Coronary artery (tissue), 2 donors: ENCODE measurements at regions not wholly inside any gene's neighbourhood (a gene's known extent, or its start where the extent isn't known, plus 50 kb on each side); places are given as distances from the start of the nearest gene placed in this dataset.

ENCODE experiments used
- DNase-seq: peaks from one replicate; pipeline ENCODE4 v3.0.0-alpha.2; 2017; ENCODE audit warnings: low spot score
- H3K27ac ChIP-seq, 2 donors: fragments of 200-600 bp; sonication (generic); one replicate each; pipeline ENCODE4 v1.5.1; 2016 to 2019
- H3K4me3 ChIP-seq: fragments of 200-600 bp; sonication (generic); 2 replicates; pipeline ENCODE4 v1.5.1; 2016; ENCODE audit warnings: mild to moderate bottlenecking, moderate library complexity
- TF ChIP-seq, protein P1 (sequence below): fragments of 200-600 bp; sonication (generic); IDR thresholded peaks from one replicate; pipeline ENCODE4 v1.5.1; 2019; ENCODE audit warnings: antibody characterized with exemption

DNA sequence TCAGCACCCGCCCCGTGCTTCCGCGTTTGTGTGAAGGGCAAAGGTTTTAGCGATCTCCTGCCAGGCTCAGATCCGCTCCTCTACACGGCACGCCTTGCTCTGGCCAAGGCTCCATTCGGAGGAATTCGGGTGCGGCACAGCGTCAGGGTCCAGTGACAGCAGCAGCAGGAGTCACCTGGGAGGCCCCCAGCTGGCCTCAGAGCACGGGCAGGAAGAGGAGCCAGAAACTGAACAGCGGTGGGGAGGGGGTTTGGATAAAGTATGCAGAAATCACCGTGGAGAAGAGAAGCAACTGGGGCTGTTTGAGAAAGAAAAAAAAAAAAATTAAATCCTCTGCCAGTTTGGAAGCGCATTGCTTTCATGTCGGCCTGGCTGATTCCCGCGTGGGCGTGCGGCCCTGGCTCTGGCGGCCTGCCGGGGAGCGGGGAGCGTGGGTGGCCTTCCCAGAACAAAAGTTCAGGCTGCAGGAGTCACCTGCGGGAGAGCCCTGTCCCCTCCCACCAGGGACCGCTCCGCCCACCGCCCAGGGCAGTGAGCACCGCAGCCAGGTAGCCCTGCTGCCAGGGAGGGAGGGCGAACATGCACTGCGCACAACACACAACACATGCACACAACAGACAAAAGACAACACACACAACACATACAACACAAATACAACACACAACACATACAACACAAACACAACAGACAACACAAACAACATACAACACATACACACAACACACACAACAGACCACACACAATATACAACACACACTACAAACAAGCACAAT is 107.6 kb downstream of the ETS2 start:
- Histone ChIP-seq H3K27ac (peak overlapping the region; percentile 48 to 82), H3K4me3 (peak overlapping the region; percentile 54)
- TF ChIP-seq, protein P1, sequence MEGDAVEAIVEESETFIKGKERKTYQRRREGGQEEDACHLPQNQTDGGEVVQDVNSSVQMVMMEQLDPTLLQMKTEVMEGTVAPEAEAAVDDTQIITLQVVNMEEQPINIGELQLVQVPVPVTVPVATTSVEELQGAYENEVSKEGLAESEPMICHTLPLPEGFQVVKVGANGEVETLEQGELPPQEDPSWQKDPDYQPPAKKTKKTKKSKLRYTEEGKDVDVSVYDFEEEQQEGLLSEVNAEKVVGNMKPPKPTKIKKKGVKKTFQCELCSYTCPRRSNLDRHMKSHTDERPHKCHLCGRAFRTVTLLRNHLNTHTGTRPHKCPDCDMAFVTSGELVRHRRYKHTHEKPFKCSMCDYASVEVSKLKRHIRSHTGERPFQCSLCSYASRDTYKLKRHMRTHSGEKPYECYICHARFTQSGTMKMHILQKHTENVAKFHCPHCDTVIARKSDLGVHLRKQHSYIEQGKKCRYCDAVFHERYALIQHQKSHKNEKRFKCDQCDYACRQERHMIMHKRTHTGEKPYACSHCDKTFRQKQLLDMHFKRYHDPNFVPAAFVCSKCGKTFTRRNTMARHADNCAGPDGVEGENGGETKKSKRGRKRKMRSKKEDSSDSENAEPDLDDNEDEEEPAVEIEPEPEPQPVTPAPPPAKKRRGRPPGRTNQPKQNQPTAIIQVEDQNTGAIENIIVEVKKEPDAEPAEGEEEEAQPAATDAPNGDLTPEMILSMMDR: no peak
- peak; percentile 89 for DNase-seq

DNA sequence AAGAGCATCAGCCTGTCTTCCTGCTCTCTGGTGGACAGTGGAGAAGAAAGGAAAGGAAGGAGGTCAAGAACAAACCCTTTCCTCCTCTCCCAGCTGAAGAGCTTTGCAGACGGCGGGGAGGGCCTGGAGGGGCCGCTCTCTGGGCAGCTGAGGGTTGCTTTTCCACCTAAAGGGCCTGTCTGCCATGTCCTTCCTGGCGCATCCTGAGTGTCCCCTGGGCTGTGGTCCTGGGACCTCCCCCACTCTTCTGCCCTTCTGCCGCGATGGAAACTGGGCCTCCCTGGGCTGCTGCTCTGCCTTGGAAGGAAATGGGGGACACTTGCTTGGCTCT is 107.0 kb downstream of the ETS2 start:
- no peak for DNase-seq
- peak overlapping the region; percentile 54 for H3K4me3 ChIP-seq

DNA sequence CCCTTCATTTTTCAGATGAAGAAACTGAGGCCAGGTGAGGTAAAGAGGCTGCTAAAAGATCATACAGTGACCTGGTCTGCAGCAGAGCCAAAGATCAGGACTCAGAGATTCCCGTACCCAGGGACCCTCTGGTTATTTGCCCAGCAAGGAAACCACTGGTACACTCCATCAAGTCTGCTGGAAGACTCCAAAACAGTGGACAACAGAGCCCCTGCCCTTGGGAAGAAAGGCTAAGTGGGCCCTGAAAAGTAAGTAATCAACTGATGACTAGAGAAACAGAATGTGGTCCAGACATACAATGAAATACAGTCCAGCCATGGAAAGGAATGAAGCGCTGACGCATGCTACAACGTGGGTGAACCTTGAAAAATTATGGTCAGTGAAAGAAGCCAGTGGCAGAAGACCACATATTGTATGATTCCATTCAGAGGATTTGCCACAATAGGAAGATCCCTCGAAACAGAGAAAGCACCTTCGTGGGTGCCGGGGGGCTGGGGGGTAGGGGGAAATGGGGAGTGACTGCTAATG is 106.4 kb downstream of the ETS2 start:
- no peak overlapping the region for H3K4me3 ChIP-seq
- no peak for DNase-seq
- TF ChIP-seq, protein P1: no peak
- peak overlapping the region; percentile 48 to 82 for H3K27ac ChIP-seq

More for the DNA sequence above, 107.0 kb downstream of the ETS2 start:
- peak overlapping the region; percentile 48 to 82 for H3K27ac ChIP-seq
- TF ChIP-seq, protein P1: no peak

DNA sequence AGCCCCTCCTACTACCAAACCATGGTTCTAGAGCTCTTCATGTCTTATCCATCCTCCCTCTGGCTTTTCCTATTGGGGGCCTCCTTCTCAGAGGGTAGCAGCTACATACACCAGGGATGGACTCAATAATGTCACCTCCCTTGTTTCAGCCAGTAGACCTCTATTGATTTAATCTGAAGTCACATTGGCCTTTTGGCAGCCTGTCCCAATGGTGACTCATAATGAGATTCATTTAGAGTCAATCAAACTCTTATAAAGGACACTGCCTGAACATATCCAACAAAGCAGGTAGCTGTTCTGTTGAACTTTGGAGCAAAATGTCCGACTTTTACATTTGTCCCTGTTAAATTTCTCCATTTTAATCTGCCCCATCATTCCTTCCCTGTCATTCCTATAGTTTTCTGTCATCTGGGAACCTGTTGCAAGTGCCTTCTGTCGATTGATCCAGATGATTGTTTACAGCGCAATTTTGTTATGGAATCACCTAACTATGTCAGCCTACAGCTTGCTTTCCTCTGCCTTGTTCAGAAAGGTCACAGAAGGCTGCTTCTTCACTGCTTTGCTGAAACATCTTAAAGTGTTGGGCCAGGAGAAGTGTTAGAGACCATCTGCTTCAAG is 105.9 kb downstream of the ETS2 start:
- Histone ChIP-seq H3K4me3 (no peak overlapping the region), H3K27ac (peak overlapping the region in 1 of 2 donors; percentile 13)
- no peak for DNase-seq
- TF ChIP-seq, protein P1: no peak

DNA sequence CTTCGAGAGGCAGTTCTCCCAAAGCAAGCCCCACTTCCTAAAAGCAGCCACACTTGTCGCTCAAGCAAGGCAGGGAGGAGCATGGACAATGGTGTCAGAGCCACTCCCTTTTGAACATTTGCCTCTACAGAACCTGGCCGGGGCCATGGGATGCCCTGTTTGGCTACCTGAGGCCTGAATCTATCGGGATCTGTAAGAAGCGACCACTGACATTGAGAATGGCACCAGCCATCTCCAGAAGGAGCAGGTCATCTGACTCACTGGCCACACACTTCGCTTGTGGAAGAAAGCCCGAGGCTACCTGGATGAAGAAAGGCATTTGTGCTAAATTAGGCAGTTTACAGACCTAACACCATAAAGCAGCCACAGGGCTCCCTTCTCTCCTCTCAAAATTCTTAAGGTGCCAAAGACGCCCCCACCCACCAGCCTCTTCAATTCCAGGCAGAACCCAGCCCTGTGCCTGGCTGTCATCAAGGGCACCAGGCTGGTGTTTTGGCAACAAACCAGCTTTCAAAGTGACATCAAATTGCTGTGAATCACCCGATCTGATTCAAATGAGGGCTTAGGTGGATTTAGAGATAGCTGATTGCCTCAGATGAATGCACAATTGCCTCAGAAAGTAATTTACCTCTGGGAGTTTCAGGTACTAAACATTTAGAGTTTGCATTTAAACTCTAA is 104.8 kb downstream of the ETS2 start:
- TF ChIP-seq, protein P1: no peak
- Histone ChIP-seq H3K4me3 (no peak overlapping the region), H3K27ac (peak overlapping the region; percentile 18 to 73)
- no peak for DNase-seq

DNA sequence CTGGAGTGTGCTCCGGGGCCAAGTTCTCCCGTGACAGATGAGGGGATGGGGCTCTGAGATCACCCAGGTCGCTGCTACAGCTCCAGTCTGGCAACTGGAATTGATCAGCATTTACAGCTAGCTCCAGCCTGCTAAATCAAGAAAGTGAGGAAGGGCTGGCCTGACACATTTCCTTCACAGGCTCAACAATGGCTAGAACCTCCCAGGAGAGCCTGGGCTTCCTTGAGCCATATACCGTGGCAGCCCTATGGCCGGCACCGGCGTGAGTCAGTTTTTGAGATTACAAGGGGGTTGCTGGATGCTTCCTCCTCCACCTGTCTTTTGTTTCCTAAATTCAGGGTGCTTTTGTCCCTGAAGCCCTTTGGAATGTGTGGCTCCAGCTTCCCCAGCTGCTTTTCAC is 104.2 kb downstream of the ETS2 start:
- TF ChIP-seq, protein P1: no peak
- peak overlapping the region; percentile 18 to 73 for H3K27ac ChIP-seq
- DNase-seq: no peak

More for the DNA sequence above, 104.2 kb downstream of the ETS2 start:
- H3K4me3 ChIP-seq: no peak overlapping the region
